HepG2 (cell line): ENCODE measurements at regions not wholly inside any gene's neighbourhood (a gene's known extent, or its start where the extent isn't known, plus 50 kb on each side); places are given as distances from the start of the nearest gene placed in this dataset.

Experiments used
- ATAC-seq: fragments of 200-7000 bp; cut with Tn5 transposase; 3 replicates; pipeline ENCODE4 v1.9.1; 2020; ENCODE audit warnings: mild to moderate bottlenecking, moderate library complexity
- BruUV-seq: library from RNA; stranded (reverse); fragments of 400-500 nt; replicated peaks from 2 replicates; lab custom pipeline; 2021; lab: Mats Ljungman, UMichigan
- CTCF ChIA-PET: fragments of 300-600 bp; formaldehyde crosslinking; extraction: SDS; loops from one replicate; lab custom pipeline; 2021; ENCODE audit warnings: low total read pairs, inconsistent platforms, low intra/inter-chr PET ratio; lab: Yijun Ruan, JAX
- POLR2A ChIA-PET: fragments of 350-600 bp; sonication (Branson Sonifier 250); formaldehyde crosslinking; loops from one replicate; lab custom pipeline; 2020; ENCODE audit warnings: antibody characterized with exemption, inconsistent platforms; lab: Yijun Ruan, JAX
- DNase-seq: peaks from one replicate; pipeline ENCODE4 v3.0.0-alpha.2; 2015; ENCODE audit warnings: low spot score
- FAIRE-seq: peaks from 3 replicates; lab custom pipeline; 2011; peaks lifted over from hg19 to GRCh38; lab: Jason Lieb, UNC
- H2AFZ ChIP-seq: one replicate; pipeline ENCODE4 v1.6.1; 2011; ENCODE audit warnings: low read length, inconsistent platforms
- H3K27ac ChIP-seq: fragments of 300-600 bp; 3 replicates; pipeline ENCODE4 v1.8.0; 2011; ENCODE audit warnings: mixed run types, mild to moderate bottlenecking, mixed read lengths, low read length, inconsistent platforms; ENCODE audit not compliant: insufficient read depth; ENCODE audit errors: extremely low read length
- H3K27me3 ChIP-seq, 2 experiments: fragments of 200-600 bp in 1 of 2; 2 replicates in 1 of 2; 3 replicates in 1 of 2; pipeline versions ENCODE4 v1.6.0 to v1.8.0; 2011; ENCODE audit warnings: low read length in 2 of 2, mild to moderate bottlenecking in 2 of 2, moderate library complexity in 2 of 2, inconsistent platforms in 1 of 2; ENCODE audit not compliant: insufficient read depth in 2 of 2, control insufficient read depth in 1 of 2
- H3K36me3 ChIP-seq, 2 experiments: fragments of 200-600 bp in 1 of 2; replicated peaks in 1 of 2; 2 replicates in 1 of 2; 3 replicates in 1 of 2; pipeline versions ENCODE4 v1.5.1 to v1.8.0; 2011; ENCODE audit warnings: low read length in 2 of 2, inconsistent platforms in 1 of 2; ENCODE audit not compliant: insufficient read depth in 2 of 2, control insufficient read depth in 1 of 2
- H3K4me1 ChIP-seq: 2 replicates; pipeline ENCODE4 v1.5.1; 2012; ENCODE audit warnings: low read length, inconsistent platforms; ENCODE audit not compliant: insufficient read depth
- H3K4me2 ChIP-seq: 2 replicates; pipeline ENCODE4 v1.6.0; 2011; ENCODE audit warnings: low read depth, low read length, inconsistent platforms
- H3K4me3 ChIP-seq, 3 experiments: fragments of 200-600 bp in 1 of 3; sonication (generic), shearing (Covaris generic) in 1 of 3; replicated peaks in 1 of 3; 2 replicates each; pipeline ENCODE4 v1.5.1; 2011 to 2016; ENCODE audit warnings: low read length in 3 of 3, inconsistent platforms in 2 of 3, low read depth in 2 of 3, mild to moderate bottlenecking in 2 of 3, control low read depth in 1 of 3, mixed read lengths in 1 of 3; ENCODE audit not compliant: insufficient read depth in 1 of 3
- H3K79me2 ChIP-seq: one replicate; pipeline ENCODE4 v1.6.1; 2011; ENCODE audit warnings: low read length, inconsistent platforms; ENCODE audit not compliant: insufficient read depth
- H3K9ac ChIP-seq: 2 replicates; pipeline ENCODE4 v1.6.0; 2011; ENCODE audit warnings: mild to moderate bottlenecking, low read depth, low read length, inconsistent platforms; ENCODE audit not compliant: insufficient read depth
- H3K9me3 ChIP-seq: 2 replicates; pipeline ENCODE4 v1.5.1; 2012; ENCODE audit warnings: mild to moderate bottlenecking, low read length
- H4K20me1 ChIP-seq: 2 replicates; pipeline ENCODE4 v1.6.0; 2011; ENCODE audit warnings: inconsistent platforms, mild to moderate bottlenecking, low read length, moderate library complexity; ENCODE audit not compliant: insufficient read depth
- AHDC1 ChIP-seq: sonication (generic); formaldehyde crosslinking; IDR thresholded peaks from 2 replicates; pipeline ENCODE4 v1.5.1; 2020; ENCODE audit warnings: mild to moderate bottlenecking, missing genetic modification reagents, borderline replicate concordance
- ELF3 ChIP-seq: IDR thresholded peaks from 2 replicates; pipeline ENCODE4 v1.6.1; 2016; ENCODE audit warnings: missing genetic modification reagents, missing compliant biosample characterization
- GABPA ChIP-seq, 2 experiments: IDR thresholded peaks; 2 replicates each; pipeline ENCODE4 v1.6.1; 2011 to 2016; ENCODE audit warnings: low read depth in 2 of 2, low read length in 1 of 2, missing biosample characterization in 1 of 2, missing genetic modification characterization in 1 of 2
- HMG20B ChIP-seq: conservative IDR thresholded peaks from 2 replicates; pipeline ENCODE4 v1.6.1; 2016; ENCODE audit warnings: missing genetic modification reagents, missing compliant biosample characterization
- JUNB ChIP-seq: sonication (generic); formaldehyde crosslinking; IDR thresholded peaks from 2 replicates; pipeline ENCODE4 v1.8.0; 2022; ENCODE audit warnings: missing genetic modification reagents, mild to moderate bottlenecking, borderline replicate concordance
- MLX ChIP-seq: IDR thresholded peaks from 2 replicates; pipeline ENCODE4 v1.6.1; 2016
- MZF1 ChIP-seq: sonication (generic); formaldehyde crosslinking; IDR thresholded peaks from 2 replicates; pipeline ENCODE4 v1.8.1; 2023; ENCODE audit warnings: mild to moderate bottlenecking, missing genetic modification reagents, borderline replicate concordance
- NCOA2 ChIP-seq: sonication (generic); formaldehyde crosslinking; IDR thresholded peaks from 2 replicates; pipeline ENCODE4 v1.8.0; 2022; ENCODE audit warnings: inconsistent platforms
- RXRB ChIP-seq: IDR thresholded peaks from 2 replicates; pipeline ENCODE4 v1.6.1; 2016; ENCODE audit warnings: borderline replicate concordance, missing genetic modification reagents, missing compliant biosample characterization
- ZFP82 ChIP-seq: sonication (generic); formaldehyde crosslinking; IDR thresholded peaks from 2 replicates; pipeline ENCODE4 v1.5.1; 2020; ENCODE audit warnings: mild to moderate bottlenecking, missing genetic modification reagents, borderline replicate concordance
- ZNF282 ChIP-seq: fragments of 450-650 bp; IDR thresholded peaks from 2 replicates; pipeline ENCODE4 v1.6.1; 2018; ENCODE audit not compliant: partially characterized antibody
- ZNF496 ChIP-seq: sonication (generic); formaldehyde crosslinking; IDR thresholded peaks from 2 replicates; pipeline ENCODE4 v1.8.1; 2023; ENCODE audit warnings: mild to moderate bottlenecking, moderate library complexity, missing genetic modification reagents; ENCODE audit not compliant: insufficient replicate concordance
- ZNF615 ChIP-seq: sonication (generic); formaldehyde crosslinking; IDR thresholded peaks from 2 replicates; pipeline ENCODE4 v1.5.0; 2020; ENCODE audit warnings: mild to moderate bottlenecking, missing genetic modification reagents, borderline replicate concordance
- WGBS: methylation state at CpG from one replicate; pipeline ENCODE4 v1.1.6; 2017; ENCODE audit warnings: low lambda C conversion rate; 5-methylcytosine and 5-hydroxymethylcytosine counted together
- in situ Hi-C: cut with HindIII; loops from 2 replicates; pipeline ENCODE4 v1.10.0; 2017; ENCODE audit warnings: low pct_unique_long_range_greater_than_20kb; ENCODE audit not compliant: extremely low pct_ligation_motif_present
- intact Hi-C: fragments of 100-400 bp; cut with micrococcal nuclease; formaldehyde crosslinking; loops from one replicate; pipeline ENCODE4 v1.10.0; 2022; ENCODE audit not compliant: unreplicated experiment

GRCh38 chr5:99724732-99725290, 796.0 kb upstream of the CHD1 start:
- no peak overlapping the region for H2AFZ ChIP-seq
- no peak for FAIRE-seq
- TF ChIP-seq ZNF615 (CRISPR knock-in tag), result no peak
- TF ChIP-seq, all 625 proteins: peak for 0
- Histone ChIP-seq H3K9ac (no peak overlapping the region), H3K27me3 (no peaks in the 10 kb centered on the region), H4K20me1 (no peaks in the 10 kb centered on the region), H3K4me2 (no peak overlapping the region), H3K27ac (no peak overlapping the region), H3K9me3 (no peaks in the 10 kb centered on the region), H3K36me3 (no peaks in the 10 kb centered on the region), H3K79me2 (no peaks in the 10 kb centered on the region), H3K4me1 (peaks cover 12% of the 10 kb centered on the region), H3K4me3 (no peak overlapping the region)
- DNase-seq (no peak), ATAC-seq (no peak)
- whole genome bisulfite sequencing, result 0% methylated on average over 2 of the region's 2 CpGs
- in situ Hi-C loops, result no loop called here
- POLR2A ChIA-PET, result no interaction called here
- intact Hi-C loops, result no loop called here
- no TSS peak for BruUV-seq
- CTCF ChIA-PET, result no interaction called here

GRCh38 chr5:99721506-99721905, 792.7 kb upstream of the CHD1 start:
- H3K27ac ChIP-seq, result no peak overlapping the region
- no peaks in the 10 kb centered on the region for H4K20me1 ChIP-seq
- no peaks in the 10 kb centered on the region for H3K36me3 ChIP-seq
- no peak overlapping the region for H2AFZ ChIP-seq
- H3K27me3 ChIP-seq, result no peaks in the 10 kb centered on the region
- peaks cover 12% of the 10 kb centered on the region for H3K4me1 ChIP-seq
- H3K4me2 ChIP-seq, result no peak overlapping the region
- peak; percentile 100 for ATAC-seq
- BruUV-seq, result no TSS peak
- H3K9ac ChIP-seq, result no peak overlapping the region
- intact Hi-C loops (no loop called here), in situ Hi-C loops (no loop called here)
- H3K4me3 ChIP-seq, result no peak overlapping the region
- H3K79me2 ChIP-seq, result no peaks in the 10 kb centered on the region
- FAIRE-seq, result peak; percentile 52
- peak; percentile 78 for DNase-seq
- ChIA-PET CTCF (no interaction called here), POLR2A (no interaction called here)
- H3K9me3 ChIP-seq, result no peaks in the 10 kb centered on the region
- TF ChIP-seq ZNF496 (CRISPR knock-in tag) (no peak), MLX (peak; percentile 32; the same call in 1 of the 2 replicates), AHDC1 (CRISPR knock-in tag) (peak; percentile 98), ZFP82 (CRISPR knock-in tag) (no peak), MZF1 (CRISPR knock-in tag) (no peak), GABPA (IDR thresholded peaks at IDR 0.05; ENCODE audit: low read depth, low read length) (no peak), GABPA (CRISPR knock-in tag; IDR thresholded peaks at IDR 0.05; ENCODE audit: low read depth) (peak; percentile 24; the same call in 1 of the 2 replicates), ZNF282 (no peak), ELF3 (CRISPR knock-in tag) (peak; percentile 63; the same call in 1 of the 2 replicates), HMG20B (CRISPR knock-in tag) (peak; percentile 65; the same call in 1 of the 2 replicates), NCOA2 (CRISPR knock-in tag) (peak; percentile 78), RXRB (peak; percentile 74; the same call in 1 of the 2 replicates), JUNB (CRISPR knock-in tag) (peak; percentile 97)
